ENCODE measurements at regions not wholly inside any gene's neighbourhood (a gene's known extent, or its start where the extent isn't known, plus 50 kb on each side); places are given as distances from the start of the nearest gene placed in this dataset.

GRCh38 chr6:29999416-29999815 lies 57.1 kb downstream of the HLA-A start:
- WGBS, 2 donors: 82 to 93% methylated on average over 1 of the region's 1 CpG
- DNase-seq (no peak), ATAC-seq (no peak)
- Histone ChIP-seq H3K9me3 (no peaks in the 10 kb centered on the region), H3K27me3 (peaks cover 0 to 3% of the 10 kb centered on the region in 2 donors), H3K36me3 (replicated peaks in 1 of 2; ENCODE audit: insufficient read depth in 1 of 2, low read depth in 2 of 2) (no peaks in the 10 kb centered on the region), H3K4me1 (no peaks in the 10 kb centered on the region), H3K4me3 (no peak overlapping the region), H3K27ac (no peak overlapping the region)
- intact Hi-C loops (cut with DNase I): loop anchor here (10.0 kb wide), 1 partner anchor 235 kb away; no protein-coding TSS in a partner anchor
- TF ChIP-seq POLR2A (IDR thresholded peaks at IDR 0.05) (no peak), CTCF (IDR thresholded peaks at IDR 0.05) (no peak)

- ATAC-seq (no peak), DNase-seq (no peak)
- intact Hi-C loops (cut with DNase I): no loop called here
These were observed 57.9 kb downstream of the HLA-A start for GRCh38 chr6:30000156-30000791.

GRCh38 chr6:30002871-30003270 lies 58.2 kb upstream of the POLR1H start:
- WGBS, 2 donors: 42 to 58% methylated on average over 2 to 3 of the region's 3 CpGs
- H3K27ac ChIP-seq: no peak overlapping the region
- ATAC-seq (no peak), DNase-seq (no peak)
- H3K36me3 ChIP-seq (replicated peaks in 1 of 2; ENCODE audit: insufficient read depth in 1 of 2, low read depth in 2 of 2): no peaks in the 10 kb centered on the region
- peaks cover 12% of the 10 kb centered on the region for H3K4me1 ChIP-seq
- TF ChIP-seq CTCF (IDR thresholded peaks at IDR 0.05) (no peak), POLR2A (IDR thresholded peaks at IDR 0.05) (no peak)
- H3K27me3 ChIP-seq: peaks cover 0 to 3% of the 10 kb centered on the region in 2 donors
- intact Hi-C loops (cut with DNase I): no loop called here
- no peaks in the 10 kb centered on the region for H3K9me3 ChIP-seq
- H3K4me3 ChIP-seq: no peak overlapping the region

More at GRCh38 chr6:30000156-30000791, 57.9 kb downstream of the HLA-A start:
- Histone ChIP-seq H3K36me3 (replicated peaks in 1 of 2; ENCODE audit: insufficient read depth in 1 of 2, low read depth in 2 of 2) (no peaks in the 10 kb centered on the region), H3K4me1 (no peaks in the 10 kb centered on the region), H3K4me3 (no peak overlapping the region), H3K27me3 (peaks cover 0 to 3% of the 10 kb centered on the region in 2 donors), H3K9me3 (no peaks in the 10 kb centered on the region), H3K27ac (no peak overlapping the region)
- TF ChIP-seq POLR2A (IDR thresholded peaks at IDR 0.05) (no peak), CTCF (IDR thresholded peaks at IDR 0.05) (no peak)
- 87 to 89% methylated on average over 9 of the region's 9 CpGs for WGBS, 2 donors

- no peak for DNase-seq
- intact Hi-C loops (cut with DNase I): loop anchor here (5.0 kb wide), 1 partner anchor 153 kb away; no protein-coding TSS in a partner anchor
- Histone ChIP-seq H3K27me3 (no peaks in the 10 kb centered on the region), H3K4me1 (peaks cover 12% of the 10 kb centered on the region), H3K36me3 (replicated peaks in 1 of 2; ENCODE audit: insufficient read depth in 1 of 2, low read depth in 2 of 2) (no peaks in the 10 kb centered on the region), H3K9me3 (no peaks in the 10 kb centered on the region), H3K27ac (peak overlapping the region in 1 of 4 donors; percentile 39), H3K4me3 (no peak overlapping the region)
- no peak for TF ChIP-seq POLR2A (IDR thresholded peaks at IDR 0.05)
- no peak for TF ChIP-seq CTCF (IDR thresholded peaks at IDR 0.05)
- 94 to 98% methylated on average over 3 of the region's 3 CpGs for WGBS, 2 donors
- ATAC-seq: no peak
These were observed 55.6 kb upstream of the POLR1H start for GRCh38 chr6:30005482-30005881.

All from body of pancreas (tissue), 4 donors.